Esophagus muscularis mucosa (tissue), 4 donors: ENCODE measurements at regions not wholly inside any gene's neighbourhood (a gene's known extent, or its start where the extent isn't known, plus 50 kb on each side); places are given as distances from the start of the nearest gene placed in this dataset.

Experiments used
- DNase-seq: peaks from one replicate; pipeline ENCODE4 v3.0.0-alpha.2; 2017; ENCODE audit errors: extremely low spot score
- H3K27ac ChIP-seq, 4 donors: fragments of 200-600 bp; sonication (generic); replicated peaks in 1 of 4; 1 replicate in 3 of 4; 2 replicates in 1 of 4; pipeline ENCODE4 v1.5.1; 2016 to 2019; ENCODE audit warnings: mild to moderate bottlenecking in 1 of 4
- H3K27me3 ChIP-seq, 4 donors: fragments of 200-600 bp; sonication (generic); one replicate each; pipeline versions ENCODE4 v1.5.1 to v1.6.0; 2016 to 2019
- H3K36me3 ChIP-seq, 4 donors: fragments of 200-600 bp; sonication (generic); one replicate each; pipeline ENCODE4 v1.5.1; 2016 to 2019
- H3K4me1 ChIP-seq, 4 donors: fragments of 200-600 bp; sonication (generic); one replicate each; pipeline ENCODE4 v1.5.1; 2016 to 2019
- H3K4me3 ChIP-seq, 4 donors: fragments of 200-600 bp; sonication (generic); 1 replicate in 2 of 4; 2 replicates in 2 of 4; pipeline ENCODE4 v1.5.1; 2016 to 2019; ENCODE audit warnings: mild to moderate bottlenecking in 4 of 4, moderate library complexity in 1 of 4
- H3K9me3 ChIP-seq, 4 donors: fragments of 200-600 bp; sonication (generic); 1 replicate in 3 of 4; 2 replicates in 1 of 4; pipeline ENCODE4 v1.5.1; 2016 to 2019
- CTCF ChIP-seq, 3 experiments: fragments of 200-600 bp in 2 of 3; fragments of 450-650 bp in 1 of 3; sonication (generic) in 2 of 3; IDR thresholded peaks; one replicate each; pipeline ENCODE4 v1.5.1; 2017 to 2019; ENCODE audit warnings: antibody characterized with exemption in 3 of 3, mild to moderate bottlenecking in 2 of 3, moderate library complexity in 1 of 3
- EP300 ChIP-seq: sonication (generic); formaldehyde crosslinking; IDR thresholded peaks from one replicate; pipeline ENCODE4 v1.6.1; 2017; ENCODE audit warnings: antibody characterized with exemption
- POLR2A ChIP-seq: fragments of 450-650 bp; IDR thresholded peaks from one replicate; pipeline ENCODE4 v1.6.1; 2017; ENCODE audit warnings: antibody characterized with exemption, moderate library complexity, mild to moderate bottlenecking, low read depth
- POLR2AphosphoS5 ChIP-seq, 2 donors: sonication (generic); formaldehyde crosslinking; IDR thresholded peaks; one replicate each; pipeline ENCODE4 v1.6.1; 2017; ENCODE audit warnings: antibody characterized with exemption in 2 of 2
- WGBS: methylation state at CpG from one replicate; pipeline ENCODE4 v1.1.5; 2018; 5-methylcytosine and 5-hydroxymethylcytosine counted together
- intact Hi-C: fragments of 100-400 bp; cut with DNase I; formaldehyde crosslinking; loops from one replicate; pipeline ENCODE4 v1.15.1; 2023

- H3K36me3 ChIP-seq = no peaks in the 10 kb centered on the region
- H3K27me3 ChIP-seq = no peaks in the 10 kb centered on the region
- no peaks in the 10 kb centered on the region for H3K4me1 ChIP-seq
- H3K27ac ChIP-seq = no peak overlapping the region
- TF ChIP-seq CTCF (IDR thresholded peaks at IDR 0.05) (no peak), EP300 (no peak), POLR2A (no peak), POLR2AphosphoS5 (IDR thresholded peaks at IDR 0.05) (no peak)
- intact Hi-C loops = no loop called here
- WGBS = 83% methylated on average over 3 of the region's 3 CpGs
- no peaks in the 10 kb centered on the region for H3K9me3 ChIP-seq
- DNase-seq = no peak
- no peak overlapping the region for H3K4me3 ChIP-seq
Observed at GRCh38 chr13:53463106-53463505, 434.5 kb downstream of the OLFM4 start.

DNA sequence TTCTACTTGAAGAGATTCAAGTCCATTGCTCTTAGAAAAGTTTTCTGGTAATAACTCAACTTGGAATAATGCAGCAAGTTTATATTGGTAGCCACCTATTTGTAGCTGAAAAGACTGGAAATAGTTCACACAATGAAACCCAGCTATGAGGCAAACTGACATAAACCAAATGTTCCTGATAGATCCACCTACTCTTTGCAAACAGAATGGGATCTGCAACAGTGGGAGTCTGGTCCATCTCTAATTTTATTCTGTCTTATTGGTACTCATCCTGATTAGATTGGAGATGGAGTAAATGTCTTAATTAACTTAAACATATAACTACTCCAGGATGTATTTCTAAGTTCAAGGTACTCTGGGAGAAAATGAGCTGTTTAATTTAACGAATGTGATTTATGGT lies 438.0 kb downstream of the OLFM4 start:
- 88% methylated on average over 1 of the region's 1 CpG for WGBS
- intact Hi-C loops = no loop called here

GRCh38 chr13:53473397-53473796 lies 444.8 kb downstream of the OLFM4 start:
- TF ChIP-seq CTCF (IDR thresholded peaks at IDR 0.05) = no peak
- H3K27me3 ChIP-seq = no peaks in the 10 kb centered on the region
- no peaks in the 10 kb centered on the region for H3K36me3 ChIP-seq
- H3K4me3 ChIP-seq = no peak overlapping the region
- H3K9me3 ChIP-seq = no peaks in the 10 kb centered on the region
- H3K4me1 ChIP-seq = no peaks in the 10 kb centered on the region
- 37% methylated on average over 4 of the region's 4 CpGs for WGBS
- no peak overlapping the region for H3K27ac ChIP-seq
- DNase-seq = no peak
- intact Hi-C loops = no loop called here

More for the DNA sequence above, 438.0 kb downstream of the OLFM4 start:
- Histone ChIP-seq H3K27ac (no peak overlapping the region), H3K9me3 (no peaks in the 10 kb centered on the region), H3K27me3 (no peaks in the 10 kb centered on the region), H3K4me3 (no peak overlapping the region), H3K4me1 (no peaks in the 10 kb centered on the region), H3K36me3 (no peaks in the 10 kb centered on the region)
- no peak for TF ChIP-seq POLR2A
- TF ChIP-seq CTCF (IDR thresholded peaks at IDR 0.05) = no peak
- TF ChIP-seq POLR2AphosphoS5 (IDR thresholded peaks at IDR 0.05) = no peak
- no peak for TF ChIP-seq EP300
- DNase-seq = no peak

GRCh38 chr13:53474878-53475277 lies 446.3 kb downstream of the OLFM4 start:
- no peaks in the 10 kb centered on the region for H3K36me3 ChIP-seq
- H3K4me1 ChIP-seq = no peaks in the 10 kb centered on the region
- intact Hi-C loops = no loop called here
- no peak overlapping the region for H3K4me3 ChIP-seq
- WGBS = 56% methylated on average over 2 of the region's 2 CpGs
- H3K9me3 ChIP-seq = no peaks in the 10 kb centered on the region
- DNase-seq = no peak
- H3K27ac ChIP-seq = no peak overlapping the region
- TF ChIP-seq POLR2A = no peak
- no peak for TF ChIP-seq CTCF (IDR thresholded peaks at IDR 0.05)
- no peak for TF ChIP-seq EP300
- TF ChIP-seq POLR2AphosphoS5 (IDR thresholded peaks at IDR 0.05) = no peak
- H3K27me3 ChIP-seq = no peaks in the 10 kb centered on the region

DNA sequence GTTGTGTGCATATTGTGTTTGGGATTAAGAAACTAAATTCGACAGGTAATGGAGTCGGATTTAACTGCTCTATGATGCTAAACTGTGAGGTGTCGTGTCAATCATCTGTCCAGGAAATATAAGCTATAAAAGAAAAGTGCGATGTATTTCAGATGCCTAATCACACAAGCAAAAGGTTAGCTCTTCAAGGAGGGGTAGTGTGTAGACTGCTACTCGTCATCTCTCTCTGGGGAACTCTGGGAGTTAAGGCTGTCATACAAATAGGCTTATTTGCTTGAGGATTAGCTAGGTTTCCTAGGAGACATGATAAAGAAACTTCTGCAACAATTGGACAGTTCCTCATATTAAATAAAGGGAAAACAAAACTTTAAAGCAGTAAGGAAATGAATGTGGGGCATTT lies 462.1 kb downstream of the OLFM4 start:
- no peak for TF ChIP-seq CTCF (IDR thresholded peaks at IDR 0.05)
- TF ChIP-seq POLR2A = no peak
- TF ChIP-seq EP300 = no peak
- no peak for TF ChIP-seq POLR2AphosphoS5 (IDR thresholded peaks at IDR 0.05)
- no peak overlapping the region for H3K27ac ChIP-seq
- H3K27me3 ChIP-seq = no peaks in the 10 kb centered on the region
- no peak overlapping the region for H3K4me3 ChIP-seq
- WGBS = 58% methylated on average over 5 of the region's 5 CpGs
- no peaks in the 10 kb centered on the region for H3K36me3 ChIP-seq
- no peak for DNase-seq
- H3K4me1 ChIP-seq = no peaks in the 10 kb centered on the region
- no peaks in the 10 kb centered on the region for H3K9me3 ChIP-seq
- intact Hi-C loops = no loop called here
